ENCODE measurements at regions not wholly inside any gene's neighbourhood (a gene's known extent, or its start where the extent isn't known, plus 50 kb on each side); places are given as distances from the start of the nearest gene placed in this dataset.

DNA sequence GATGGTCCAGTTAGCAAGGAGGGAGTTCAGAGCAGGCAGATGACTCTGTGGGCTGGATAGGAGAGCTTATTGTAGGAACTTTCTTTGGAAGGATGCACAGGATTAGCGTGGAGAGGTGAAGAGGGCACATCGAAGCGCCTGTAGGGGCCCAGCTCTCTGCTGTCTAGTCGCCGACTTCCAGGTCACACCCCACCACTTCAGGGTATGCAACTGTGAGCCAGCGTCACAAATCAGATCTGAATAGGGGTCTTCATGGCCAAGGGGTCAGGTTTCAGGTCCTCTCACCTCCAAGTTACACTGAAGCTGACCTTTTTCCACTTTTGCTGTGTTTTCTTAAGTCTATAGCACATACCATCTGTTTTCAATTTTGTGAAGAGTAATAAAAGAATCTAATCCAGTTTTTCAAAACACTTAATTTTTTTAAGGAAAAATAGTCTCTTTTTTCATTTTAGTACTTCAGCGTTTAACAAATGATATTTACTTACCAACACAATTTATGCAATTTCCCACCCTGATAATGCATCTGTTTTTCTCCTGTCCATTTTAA is 364.2 kb upstream of the CLINT1 start:
- TF ChIP-seq CTCF (IDR thresholded peaks at IDR 0.05) (no peak), POLR2A (IDR thresholded peaks at IDR 0.05) (no peak)
